ENCODE measurements at regions not wholly inside any gene's neighbourhood (a gene's known extent, or its start where the extent isn't known, plus 50 kb on each side); places are given as distances from the start of the nearest gene placed in this dataset.

DNA sequence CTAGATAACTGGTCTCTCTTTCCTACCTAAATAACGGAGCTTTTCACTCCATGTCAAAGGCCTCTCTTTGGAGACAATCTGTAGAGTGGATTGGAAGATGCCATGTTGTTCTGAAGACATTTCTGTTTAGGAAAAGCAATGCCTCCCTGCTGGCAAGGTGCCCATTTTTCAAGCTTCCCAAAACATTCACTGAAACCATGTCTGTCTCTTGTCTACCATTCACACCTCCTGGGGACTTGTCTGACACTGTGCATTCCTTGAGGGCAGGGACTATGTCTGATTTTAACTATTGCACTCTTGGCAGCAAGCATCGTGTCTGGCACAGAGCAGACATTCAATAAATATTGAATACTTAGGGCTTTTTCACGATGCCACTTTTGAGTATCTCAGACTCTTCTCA lies 528.9 kb upstream of the NRP1 start:
- TF ChIP-seq, protein P1, sequence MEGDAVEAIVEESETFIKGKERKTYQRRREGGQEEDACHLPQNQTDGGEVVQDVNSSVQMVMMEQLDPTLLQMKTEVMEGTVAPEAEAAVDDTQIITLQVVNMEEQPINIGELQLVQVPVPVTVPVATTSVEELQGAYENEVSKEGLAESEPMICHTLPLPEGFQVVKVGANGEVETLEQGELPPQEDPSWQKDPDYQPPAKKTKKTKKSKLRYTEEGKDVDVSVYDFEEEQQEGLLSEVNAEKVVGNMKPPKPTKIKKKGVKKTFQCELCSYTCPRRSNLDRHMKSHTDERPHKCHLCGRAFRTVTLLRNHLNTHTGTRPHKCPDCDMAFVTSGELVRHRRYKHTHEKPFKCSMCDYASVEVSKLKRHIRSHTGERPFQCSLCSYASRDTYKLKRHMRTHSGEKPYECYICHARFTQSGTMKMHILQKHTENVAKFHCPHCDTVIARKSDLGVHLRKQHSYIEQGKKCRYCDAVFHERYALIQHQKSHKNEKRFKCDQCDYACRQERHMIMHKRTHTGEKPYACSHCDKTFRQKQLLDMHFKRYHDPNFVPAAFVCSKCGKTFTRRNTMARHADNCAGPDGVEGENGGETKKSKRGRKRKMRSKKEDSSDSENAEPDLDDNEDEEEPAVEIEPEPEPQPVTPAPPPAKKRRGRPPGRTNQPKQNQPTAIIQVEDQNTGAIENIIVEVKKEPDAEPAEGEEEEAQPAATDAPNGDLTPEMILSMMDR (IDR thresholded peaks at IDR 0.05; ENCODE audit: insufficient read depth, low read length): no peak
- no peak for TF ChIP-seq SPI1 (IDR thresholded peaks at IDR 0.05; ENCODE audit: borderline replicate concordance, low read depth)
- TF ChIP-seq, protein P2, sequence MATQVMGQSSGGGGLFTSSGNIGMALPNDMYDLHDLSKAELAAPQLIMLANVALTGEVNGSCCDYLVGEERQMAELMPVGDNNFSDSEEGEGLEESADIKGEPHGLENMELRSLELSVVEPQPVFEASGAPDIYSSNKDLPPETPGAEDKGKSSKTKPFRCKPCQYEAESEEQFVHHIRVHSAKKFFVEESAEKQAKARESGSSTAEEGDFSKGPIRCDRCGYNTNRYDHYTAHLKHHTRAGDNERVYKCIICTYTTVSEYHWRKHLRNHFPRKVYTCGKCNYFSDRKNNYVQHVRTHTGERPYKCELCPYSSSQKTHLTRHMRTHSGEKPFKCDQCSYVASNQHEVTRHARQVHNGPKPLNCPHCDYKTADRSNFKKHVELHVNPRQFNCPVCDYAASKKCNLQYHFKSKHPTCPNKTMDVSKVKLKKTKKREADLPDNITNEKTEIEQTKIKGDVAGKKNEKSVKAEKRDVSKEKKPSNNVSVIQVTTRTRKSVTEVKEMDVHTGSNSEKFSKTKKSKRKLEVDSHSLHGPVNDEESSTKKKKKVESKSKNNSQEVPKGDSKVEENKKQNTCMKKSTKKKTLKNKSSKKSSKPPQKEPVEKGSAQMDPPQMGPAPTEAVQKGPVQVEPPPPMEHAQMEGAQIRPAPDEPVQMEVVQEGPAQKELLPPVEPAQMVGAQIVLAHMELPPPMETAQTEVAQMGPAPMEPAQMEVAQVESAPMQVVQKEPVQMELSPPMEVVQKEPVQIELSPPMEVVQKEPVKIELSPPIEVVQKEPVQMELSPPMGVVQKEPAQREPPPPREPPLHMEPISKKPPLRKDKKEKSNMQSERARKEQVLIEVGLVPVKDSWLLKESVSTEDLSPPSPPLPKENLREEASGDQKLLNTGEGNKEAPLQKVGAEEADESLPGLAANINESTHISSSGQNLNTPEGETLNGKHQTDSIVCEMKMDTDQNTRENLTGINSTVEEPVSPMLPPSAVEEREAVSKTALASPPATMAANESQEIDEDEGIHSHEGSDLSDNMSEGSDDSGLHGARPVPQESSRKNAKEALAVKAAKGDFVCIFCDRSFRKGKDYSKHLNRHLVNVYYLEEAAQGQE (IDR thresholded peaks at IDR 0.05; ENCODE audit: insufficient replicate concordance, low read depth): no peak
- TF ChIP-seq POLR2AphosphoS5 (IDR thresholded peaks at IDR 0.05; ENCODE audit: low read depth): no peak

All from HL-60 (cell line).